Breast epithelium (tissue), 4 donors: ENCODE measurements at regions not wholly inside any gene's neighbourhood (a gene's known extent, or its start where the extent isn't known, plus 50 kb on each side); places are given as distances from the start of the nearest gene placed in this dataset.
A peak's percentile ranks its signal among the peaks of the same experiment; 100 is the strongest.

Experiments used
- DNase-seq, 2 donors: peaks; one replicate each; pipeline ENCODE4 v3.0.0-alpha.2; 2019; ENCODE audit warnings: low spot score in 2 of 2
- H3K27ac ChIP-seq, 2 donors: fragments of 200-600 bp; sonication (generic) in 1 of 2; one replicate each; pipeline ENCODE4 v1.5.1; 2016 to 2019; ENCODE audit warnings: mild to moderate bottlenecking in 1 of 2
- H3K27me3 ChIP-seq, 2 donors: fragments of 200-600 bp; sonication (generic) in 1 of 2; one replicate each; pipeline versions ENCODE4 v1.5.1 to v1.6.0; 2017 to 2019; ENCODE audit warnings: control low read depth in 1 of 2, mild to moderate bottlenecking in 1 of 2
- H3K36me3 ChIP-seq: fragments of 200-600 bp; one replicate; pipeline ENCODE4 v1.5.1; 2019
- H3K4me1 ChIP-seq, 2 donors: fragments of 200-600 bp; sonication (generic); one replicate each; pipeline ENCODE4 v1.5.1; 2016 to 2019; ENCODE audit warnings: control low read depth in 1 of 2
- H3K4me3 ChIP-seq, 3 donors: fragments of 200-600 bp; sonication (generic); 1 replicate in 2 of 3; 2 replicates in 1 of 3; pipeline ENCODE4 v1.5.1; 2016 to 2019; ENCODE audit warnings: mild to moderate bottlenecking in 3 of 3, moderate library complexity in 2 of 3
- H3K9me3 ChIP-seq, 2 donors: fragments of 200-600 bp; sonication (generic) in 1 of 2; one replicate each; pipeline ENCODE4 v1.5.1; 2016 to 2019; ENCODE audit warnings: control low read depth in 1 of 2
- POLR2A ChIP-seq: fragments of 450-650 bp; IDR thresholded peaks from one replicate; pipeline ENCODE4 v1.6.1; 2016; ENCODE audit warnings: antibody characterized with exemption, mild to moderate bottlenecking, moderate library complexity
- POLR2AphosphoS5 ChIP-seq, 3 donors: sonication (generic); formaldehyde crosslinking; IDR thresholded peaks; one replicate each; pipeline ENCODE4 v1.6.1; 2017; ENCODE audit warnings: antibody characterized with exemption in 3 of 3
- intact Hi-C: fragments of 100-400 bp; cut with DNase I; formaldehyde crosslinking; loops from one replicate; pipeline ENCODE4 v1.15.1; 2023; ENCODE audit warnings: low total_unique reads
- TF ChIP-seq, protein P1 (sequence below), 3 donors: fragments of 450-650 bp; IDR thresholded peaks; one replicate each; pipeline ENCODE4 v1.5.1; 2016 to 2017; ENCODE audit warnings: antibody characterized with exemption in 3 of 3, mild to moderate bottlenecking in 3 of 3, moderate library complexity in 3 of 3

DNA sequence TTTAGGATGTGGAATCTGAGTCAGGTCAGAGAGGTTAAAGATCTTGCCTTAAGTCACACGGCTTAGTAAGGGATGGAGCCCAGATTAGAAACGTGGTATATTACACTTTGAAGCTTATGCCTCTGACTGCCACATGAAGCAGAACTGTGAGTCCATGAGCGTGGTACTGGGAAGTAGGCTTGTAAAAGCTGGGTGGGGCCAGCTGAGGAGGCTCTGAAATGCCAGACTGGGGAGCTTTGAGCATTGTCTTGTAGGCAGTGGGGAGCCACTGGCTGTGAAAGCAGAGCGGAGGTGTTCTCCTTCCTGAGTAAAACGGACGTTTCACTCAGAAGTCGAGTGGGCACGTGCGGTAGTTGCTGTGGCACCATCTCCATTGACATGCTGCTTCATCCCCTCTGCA lies 72.6 kb upstream of the USP24 start:
- H3K9me3 ChIP-seq = no peaks in the 10 kb centered on the region
- H3K27ac ChIP-seq = peak overlapping the region in 1 of 2 donors; percentile 29
- no peaks in the 10 kb centered on the region for H3K36me3 ChIP-seq
- no peaks in the 10 kb centered on the region for H3K27me3 ChIP-seq
- H3K4me3 ChIP-seq = peak overlapping the region in 2 of 3 donors; percentile 19 to 56
- intact Hi-C loops = no loop called here
- no peak for DNase-seq
- no peaks in the 10 kb centered on the region for H3K4me1 ChIP-seq
- no peak for TF ChIP-seq POLR2A
- TF ChIP-seq POLR2AphosphoS5 (IDR thresholded peaks at IDR 0.05) = no peak
- TF ChIP-seq, protein P1, sequence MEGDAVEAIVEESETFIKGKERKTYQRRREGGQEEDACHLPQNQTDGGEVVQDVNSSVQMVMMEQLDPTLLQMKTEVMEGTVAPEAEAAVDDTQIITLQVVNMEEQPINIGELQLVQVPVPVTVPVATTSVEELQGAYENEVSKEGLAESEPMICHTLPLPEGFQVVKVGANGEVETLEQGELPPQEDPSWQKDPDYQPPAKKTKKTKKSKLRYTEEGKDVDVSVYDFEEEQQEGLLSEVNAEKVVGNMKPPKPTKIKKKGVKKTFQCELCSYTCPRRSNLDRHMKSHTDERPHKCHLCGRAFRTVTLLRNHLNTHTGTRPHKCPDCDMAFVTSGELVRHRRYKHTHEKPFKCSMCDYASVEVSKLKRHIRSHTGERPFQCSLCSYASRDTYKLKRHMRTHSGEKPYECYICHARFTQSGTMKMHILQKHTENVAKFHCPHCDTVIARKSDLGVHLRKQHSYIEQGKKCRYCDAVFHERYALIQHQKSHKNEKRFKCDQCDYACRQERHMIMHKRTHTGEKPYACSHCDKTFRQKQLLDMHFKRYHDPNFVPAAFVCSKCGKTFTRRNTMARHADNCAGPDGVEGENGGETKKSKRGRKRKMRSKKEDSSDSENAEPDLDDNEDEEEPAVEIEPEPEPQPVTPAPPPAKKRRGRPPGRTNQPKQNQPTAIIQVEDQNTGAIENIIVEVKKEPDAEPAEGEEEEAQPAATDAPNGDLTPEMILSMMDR (IDR thresholded peaks at IDR 0.05) = no peak

DNA sequence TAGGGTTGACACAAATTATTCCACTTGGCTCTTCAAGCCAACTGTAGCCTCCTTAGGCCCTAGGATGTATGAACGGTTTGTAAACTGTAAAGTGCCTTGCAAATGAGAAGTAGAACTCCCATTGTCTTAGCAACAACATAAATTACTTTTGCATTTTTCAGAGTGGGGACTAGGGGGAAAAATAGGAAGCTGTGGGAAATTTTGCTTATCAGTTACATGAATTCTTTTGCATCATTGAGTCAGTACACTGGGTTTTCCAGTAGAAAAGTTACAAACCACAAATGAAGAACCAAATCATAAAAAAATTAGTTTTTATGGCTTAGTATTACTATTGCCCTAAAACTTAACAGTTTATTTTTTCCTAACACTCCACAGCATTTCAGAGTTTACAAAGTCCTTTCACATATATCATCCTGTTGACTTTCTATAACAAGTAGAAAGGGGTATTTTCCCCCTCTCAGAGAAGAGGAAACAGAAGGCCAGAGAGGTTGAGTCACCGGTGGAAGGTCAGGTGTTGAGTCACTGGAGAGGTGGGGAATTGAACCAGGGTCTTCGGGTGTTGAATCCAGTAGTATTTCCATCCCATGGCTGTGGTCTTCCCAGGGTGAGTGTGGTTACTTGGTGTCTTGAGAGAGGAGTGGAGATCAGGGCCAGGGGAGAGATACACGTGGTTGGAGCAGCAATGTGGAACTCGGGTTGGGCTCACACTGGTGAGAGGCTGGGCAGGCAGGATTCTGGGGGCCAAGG lies 71.9 kb upstream of the USP24 start:
- intact Hi-C loops = no loop called here

DNA sequence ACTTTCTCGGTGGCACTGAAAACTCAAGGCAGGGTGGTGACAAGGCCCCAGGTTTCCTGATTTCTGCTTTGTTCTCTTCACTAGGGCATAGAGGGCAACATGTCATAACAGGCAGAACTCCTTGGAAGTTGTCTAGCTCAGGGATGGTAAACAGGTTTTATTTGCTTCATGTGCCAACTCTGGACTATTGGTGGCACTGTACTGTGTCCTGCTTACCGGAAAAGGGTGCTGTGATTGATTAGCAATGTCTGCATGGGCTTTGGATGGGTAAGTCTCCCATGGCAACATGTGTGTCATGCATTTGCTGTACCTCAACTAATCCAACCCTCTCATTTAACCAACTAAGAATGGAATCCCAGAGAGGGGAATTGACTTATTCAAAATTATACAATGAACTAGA lies 70.7 kb upstream of the USP24 start:
- Histone ChIP-seq H3K4me3 (no peak overlapping the region), H3K27ac (no peak overlapping the region), H3K4me1 (no peaks in the 10 kb centered on the region), H3K36me3 (no peaks in the 10 kb centered on the region), H3K27me3 (no peaks in the 10 kb centered on the region), H3K9me3 (no peaks in the 10 kb centered on the region)
- TF ChIP-seq, protein P1 (IDR thresholded peaks at IDR 0.05) = no peak
- TF ChIP-seq POLR2A = no peak
- TF ChIP-seq POLR2AphosphoS5 (IDR thresholded peaks at IDR 0.05) = no peak
- intact Hi-C loops = no loop called here
- no peak for DNase-seq

More for the DNA sequence above, 71.9 kb upstream of the USP24 start:
- TF ChIP-seq POLR2A (no peak), POLR2AphosphoS5 (IDR thresholded peaks at IDR 0.05) (no peak)
- TF ChIP-seq, protein P1 (IDR thresholded peaks at IDR 0.05) = no peak
- H3K4me1 ChIP-seq = no peaks in the 10 kb centered on the region
- H3K27me3 ChIP-seq = no peaks in the 10 kb centered on the region
- no peak overlapping the region for H3K4me3 ChIP-seq
- DNase-seq = no peak
- H3K9me3 ChIP-seq = no peaks in the 10 kb centered on the region
- H3K36me3 ChIP-seq = no peaks in the 10 kb centered on the region
- H3K27ac ChIP-seq = peak overlapping the region in 1 of 2 donors; percentile 29

DNA sequence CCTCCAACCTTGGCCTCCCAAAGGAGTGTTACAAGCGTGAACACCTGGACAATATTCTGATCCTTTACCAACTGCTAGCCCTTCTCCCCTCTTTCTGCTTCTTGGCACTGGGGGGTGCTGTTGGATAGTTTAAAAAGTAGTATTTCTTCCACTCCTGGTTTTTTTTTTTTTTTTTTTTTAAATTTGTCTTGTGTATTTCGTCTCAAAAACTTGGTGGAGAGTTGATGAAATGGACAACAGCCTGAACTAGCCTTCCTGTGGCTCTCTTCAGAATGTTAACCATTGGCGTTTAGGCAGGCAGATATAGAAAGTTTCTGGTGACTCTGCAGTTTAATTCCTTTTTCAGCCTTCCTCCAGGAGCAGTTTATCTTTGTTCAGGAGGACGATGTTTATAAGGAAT lies 69.7 kb upstream of the USP24 start:
- Histone ChIP-seq H3K4me1 (no peaks in the 10 kb centered on the region), H3K36me3 (no peaks in the 10 kb centered on the region), H3K9me3 (no peaks in the 10 kb centered on the region), H3K27ac (no peak overlapping the region), H3K27me3 (no peaks in the 10 kb centered on the region), H3K4me3 (no peak overlapping the region)
- no peak for DNase-seq
- intact Hi-C loops = no loop called here
- TF ChIP-seq, protein P1 (IDR thresholded peaks at IDR 0.05) = peak; percentile 60 to 65 (median 61)
- TF ChIP-seq POLR2AphosphoS5 (IDR thresholded peaks at IDR 0.05) = no peak

DNA sequence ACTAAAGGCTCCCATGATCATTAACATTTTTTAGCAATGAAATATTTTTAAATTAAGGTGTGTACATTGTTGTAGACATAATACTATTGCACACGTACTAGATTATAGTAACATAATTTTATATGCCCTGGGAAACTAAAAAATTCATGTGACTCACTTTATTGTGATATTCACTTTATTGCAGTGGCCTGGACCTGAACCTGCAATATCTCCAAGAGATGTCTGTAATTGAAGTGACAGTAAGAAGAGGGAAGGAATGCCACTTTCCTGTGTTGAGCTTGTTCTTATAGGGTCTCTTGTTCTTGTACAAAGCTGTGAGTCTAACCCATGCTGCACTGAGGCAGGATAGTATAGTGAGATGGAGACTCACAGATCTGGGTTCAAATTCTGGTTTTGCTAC lies 66.9 kb upstream of the USP24 start:
- H3K4me1 ChIP-seq = no peaks in the 10 kb centered on the region
- no peaks in the 10 kb centered on the region for H3K36me3 ChIP-seq
- no peak for DNase-seq
- H3K9me3 ChIP-seq = no peaks in the 10 kb centered on the region
- H3K27me3 ChIP-seq = no peaks in the 10 kb centered on the region
- H3K27ac ChIP-seq = no peak overlapping the region
- TF ChIP-seq POLR2AphosphoS5 (IDR thresholded peaks at IDR 0.05) (no peak), POLR2A (no peak)
- TF ChIP-seq, protein P1 (IDR thresholded peaks at IDR 0.05) = no peak
- intact Hi-C loops = no loop called here
- no peak overlapping the region for H3K4me3 ChIP-seq
